HEK293 (cell line): ENCODE measurements at regions not wholly inside any gene's neighbourhood (a gene's known extent, or its start where the extent isn't known, plus 50 kb on each side); places are given as distances from the start of the nearest gene placed in this dataset.

ENCODE experiments used
- CTCF ChIA-PET: fragments of 350-600 bp; formaldehyde crosslinking; extraction: SDS; loops from one replicate; lab custom pipeline; 2021; ENCODE audit warnings: antibody characterized with exemption; lab: Yijun Ruan, JAX
- POLR2A ChIA-PET: fragments of 300-600 bp; formaldehyde crosslinking; extraction: SDS; loops from one replicate; lab custom pipeline; 2020; ENCODE audit warnings: antibody characterized with exemption, inconsistent platforms; lab: Yijun Ruan, JAX
- H3K27ac ChIP-seq: fragments of 200-500 bp; sonication (Bioruptor generic); 2 replicates; pipeline ENCODE4 v1.5.1; 2014; ENCODE audit warnings: low read depth, low read length, control low read depth, inconsistent platforms; ENCODE audit errors: extremely low read depth
- H3K36me3 ChIP-seq, 2 experiments: fragments of 200-500 bp in 1 of 2; sonication (Bioruptor generic) in 1 of 2; 1 replicate in 1 of 2; 2 replicates in 1 of 2; pipeline ENCODE4 v1.5.1; 2014 to 2017; ENCODE audit warnings: inconsistent platforms in 2 of 2, low read length in 2 of 2; ENCODE audit not compliant: control insufficient read depth in 2 of 2, insufficient read depth in 1 of 2
- H3K4me1 ChIP-seq: fragments of 200-500 bp; sonication (Bioruptor generic); 2 replicates; pipeline ENCODE4 v1.5.1; 2014; ENCODE audit warnings: mild to moderate bottlenecking, low read length, inconsistent platforms; ENCODE audit not compliant: control insufficient read depth, insufficient read depth
- H3K4me3 ChIP-seq: 2 replicates; pipeline ENCODE4 v1.5.1; 2011; ENCODE audit warnings: low read depth, mild to moderate bottlenecking, control low read depth, low read length, moderate library complexity
- H3K9me3 ChIP-seq: fragments of 200-500 bp; sonication (Bioruptor generic); 2 replicates; pipeline ENCODE4 v1.5.1; 2014; ENCODE audit warnings: low read depth, low read length, inconsistent platforms; ENCODE audit not compliant: control insufficient read depth, insufficient read depth
- GLI4 ChIP-seq: fragments of 450-650 bp; formaldehyde crosslinking; IDR thresholded peaks from 2 replicates; pipeline ENCODE4 v1.5.1; 2016; ENCODE audit warnings: missing biosample characterization, missing genetic modification characterization
- MZF1 ChIP-seq: fragments of 450-650 bp; formaldehyde crosslinking; IDR thresholded peaks from 2 replicates; pipeline ENCODE4 v1.5.1; 2017; ENCODE audit warnings: missing biosample characterization, missing genetic modification characterization, borderline replicate concordance
- PATZ1 ChIP-seq: fragments of 450-650 bp; formaldehyde crosslinking; IDR thresholded peaks from 2 replicates; pipeline ENCODE4 v1.5.1; 2016; ENCODE audit warnings: missing biosample characterization, missing genetic modification characterization
- PRDM6 ChIP-seq: fragments of 450-650 bp; formaldehyde crosslinking; IDR thresholded peaks from 2 replicates; pipeline ENCODE4 v1.5.1; 2017; ENCODE audit warnings: missing biosample characterization, missing genetic modification characterization
- SCRT2 ChIP-seq: fragments of 450-650 bp; formaldehyde crosslinking; IDR thresholded peaks from 2 replicates; pipeline ENCODE4 v1.5.1; 2016; ENCODE audit warnings: missing biosample characterization, missing genetic modification characterization
- SETDB1 ChIP-seq: IDR thresholded peaks from one replicate; pipeline ENCODE4 v1.6.1; 2017; ENCODE audit warnings: mild to moderate bottlenecking, low read length, moderate library complexity, mixed read lengths; ENCODE audit not compliant: insufficient read length
- TRIM28 ChIP-seq: IDR thresholded peaks from 2 replicates; pipeline ENCODE4 v1.6.1; 2011; ENCODE audit warnings: low read length, control low read depth, borderline replicate concordance
- ZBTB10 ChIP-seq: fragments of 450-650 bp; formaldehyde crosslinking; IDR thresholded peaks from 2 replicates; pipeline ENCODE4 v1.5.1; 2016; ENCODE audit warnings: missing biosample characterization, missing genetic modification characterization
- ZBTB8A ChIP-seq: fragments of 450-650 bp; formaldehyde crosslinking; IDR thresholded peaks from 2 replicates; pipeline ENCODE4 v1.5.1; 2016; ENCODE audit warnings: missing biosample characterization, missing genetic modification characterization
- ZNF133 ChIP-seq: fragments of 450-650 bp; formaldehyde crosslinking; IDR thresholded peaks from 2 replicates; pipeline ENCODE4 v1.5.1; 2016; ENCODE audit warnings: missing biosample characterization, missing genetic modification characterization
- ZNF2 ChIP-seq: fragments of 450-650 bp; formaldehyde crosslinking; IDR thresholded peaks from 2 replicates; pipeline ENCODE4 v1.5.1; 2016; ENCODE audit warnings: missing biosample characterization, missing genetic modification characterization
- ZNF24 ChIP-seq: fragments of 450-650 bp; formaldehyde crosslinking; IDR thresholded peaks from 2 replicates; pipeline ENCODE4 v1.5.1; 2016; ENCODE audit warnings: missing biosample characterization, missing genetic modification characterization
- ZNF266 ChIP-seq: fragments of 450-650 bp; formaldehyde crosslinking; IDR thresholded peaks from 2 replicates; pipeline ENCODE4 v1.5.1; 2016; ENCODE audit warnings: missing biosample characterization, missing genetic modification characterization, low read depth
- ZNF280C ChIP-seq: fragments of 450-650 bp; formaldehyde crosslinking; IDR thresholded peaks from 2 replicates; pipeline ENCODE4 v1.5.1; 2016; ENCODE audit warnings: missing biosample characterization, missing genetic modification characterization
- ZNF292 ChIP-seq: fragments of 450-650 bp; formaldehyde crosslinking; IDR thresholded peaks from 2 replicates; pipeline ENCODE4 v1.5.1; 2016; ENCODE audit warnings: low read depth, missing biosample characterization, missing genetic modification characterization, borderline replicate concordance
- ZNF324 ChIP-seq: fragments of 450-650 bp; formaldehyde crosslinking; IDR thresholded peaks from 2 replicates; pipeline ENCODE4 v1.5.1; 2016; ENCODE audit warnings: missing biosample characterization, missing genetic modification characterization
- ZNF585B ChIP-seq: fragments of 450-650 bp; formaldehyde crosslinking; IDR thresholded peaks from 2 replicates; pipeline ENCODE4 v1.5.1; 2016; ENCODE audit warnings: missing biosample characterization, missing genetic modification characterization
- ZNF626 ChIP-seq: fragments of 450-650 bp; sonication (Bioruptor Pico); formaldehyde crosslinking; IDR thresholded peaks from 2 replicates; pipeline ENCODE4 v1.5.1; 2018; ENCODE audit warnings: missing biosample characterization, missing genetic modification characterization, inconsistent platforms
- ZNF639 ChIP-seq: fragments of 450-650 bp; formaldehyde crosslinking; IDR thresholded peaks from 2 replicates; pipeline ENCODE4 v1.5.1; 2016; ENCODE audit warnings: missing biosample characterization, missing genetic modification characterization
- ZNF704 ChIP-seq: fragments of 450-650 bp; formaldehyde crosslinking; IDR thresholded peaks from 2 replicates; pipeline ENCODE4 v1.5.1; 2016; ENCODE audit warnings: missing biosample characterization, missing genetic modification characterization
- ZSCAN18 ChIP-seq: fragments of 450-650 bp; formaldehyde crosslinking; IDR thresholded peaks from 2 replicates; pipeline ENCODE4 v1.5.1; 2016; ENCODE audit warnings: missing biosample characterization, missing genetic modification characterization

- Histone ChIP-seq H3K27ac (no peak overlapping the region), H3K4me3 (no peak overlapping the region), H3K36me3 (no peaks in the 10 kb centered on the region), H3K4me1 (no peaks in the 10 kb centered on the region), H3K9me3 (no peaks in the 10 kb centered on the region; the same call in 1 of the 2 replicates)
- CTCF ChIA-PET: no interaction called here
- no peak for TF ChIP-seq ZNF324
- TF ChIP-seq ZNF639 (tag by site-specific recombination): no peak
- no peak for TF ChIP-seq ZNF24 (tag by site-specific recombination)
- no peak for TF ChIP-seq ZNF292 (tag by site-specific recombination)
- no peak for TF ChIP-seq ZNF266 (tag by site-specific recombination)
- TF ChIP-seq ZBTB8A (tag by site-specific recombination): no peak
- no peak for TF ChIP-seq ZNF2 (tag by site-specific recombination)
- POLR2A ChIA-PET: no interaction called here
Observed at GRCh38 chr2:150279686-150280085, 207.8 kb downstream of the RND3 start.

GRCh38 chr2:150276737-150277136 is 210.7 kb downstream of the RND3 start:
- Histone ChIP-seq H3K4me1 (no peaks in the 10 kb centered on the region), H3K4me3 (no peak overlapping the region), H3K27ac (no peak overlapping the region), H3K36me3 (no peaks in the 10 kb centered on the region), H3K9me3 (no peaks in the 10 kb centered on the region; the same call in 1 of the 2 replicates)
- POLR2A ChIA-PET: no interaction called here
- CTCF ChIA-PET: no interaction called here
- TF ChIP-seq PRDM6 (tag by site-specific recombination) (no peak), GLI4 (no peak), MZF1 (tag by site-specific recombination) (no peak), SETDB1 (peak; percentile 89), ZBTB10 (tag by site-specific recombination) (no peak), SCRT2 (tag by site-specific recombination) (no peak), TRIM28 (0 out of 2 replicates have a peak, but pooled peaks have one; percentile 28), ZNF585B (tag by site-specific recombination) (peak; percentile 86), ZNF704 (tag by site-specific recombination) (no peak), ZNF626 (tag by site-specific recombination) (no peak), ZSCAN18 (tag by site-specific recombination) (no peak), ZNF280C (tag by site-specific recombination) (no peak), PATZ1 (tag by site-specific recombination) (no peak), ZNF133 (tag by site-specific recombination) (no peak)
